Kidney tubule cell (primary cell): ENCODE measurements at regions not wholly inside any gene's neighbourhood (a gene's known extent, or its start where the extent isn't known, plus 50 kb on each side); places are given as distances from the start of the nearest gene placed in this dataset.
"Not testable (repeated sequence)": the region's sequence is repeated elsewhere in the genome, so short reads cannot be mapped to it uniquely, and the experiment has no call there.

Experiments
- DNase-seq: peaks from one replicate; pipeline ENCODE4 v3.0.0-alpha.2; 2018; ENCODE audit warnings: low spot score

DNA sequence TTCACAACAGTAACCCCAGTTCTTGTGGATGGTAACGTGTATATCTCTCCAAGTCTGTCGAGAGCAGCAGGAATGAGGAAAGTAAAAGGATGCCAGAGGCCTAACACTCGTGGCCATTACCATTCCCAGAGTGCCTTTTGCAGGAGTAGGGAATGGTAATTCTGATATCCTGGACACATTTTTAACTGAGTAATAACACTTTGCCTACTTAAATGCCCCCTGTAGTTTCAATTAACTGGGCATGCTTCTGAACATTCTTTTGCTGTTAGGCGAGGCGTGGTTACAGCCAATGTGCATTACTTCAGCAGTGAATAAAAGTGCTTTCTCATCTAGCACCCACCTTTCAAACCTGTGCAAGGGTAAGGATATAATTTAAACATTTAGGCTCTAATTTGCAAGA, 258.5 kb upstream of the ADGRL2 start:
- no peak for DNase-seq

DNA sequence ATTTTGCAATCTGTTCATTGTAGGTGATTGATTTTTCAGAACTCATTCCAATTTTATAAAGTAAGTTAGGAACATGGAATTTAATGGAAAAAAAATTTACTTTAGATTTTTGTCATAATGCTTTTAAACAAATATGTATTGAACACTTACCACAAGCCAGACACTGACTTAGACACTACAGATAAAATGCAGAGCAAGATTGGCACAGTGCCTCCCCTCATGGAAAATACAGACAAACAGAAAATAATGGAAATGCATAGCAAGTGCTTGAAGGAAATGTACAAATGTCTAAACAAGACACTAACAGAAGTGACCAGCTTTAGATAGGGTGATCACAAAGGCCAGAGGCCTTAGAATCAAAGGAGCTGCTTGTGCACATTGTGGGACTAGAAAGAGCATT, 260.5 kb upstream of the ADGRL2 start:
- DNase-seq: no peak

DNA sequence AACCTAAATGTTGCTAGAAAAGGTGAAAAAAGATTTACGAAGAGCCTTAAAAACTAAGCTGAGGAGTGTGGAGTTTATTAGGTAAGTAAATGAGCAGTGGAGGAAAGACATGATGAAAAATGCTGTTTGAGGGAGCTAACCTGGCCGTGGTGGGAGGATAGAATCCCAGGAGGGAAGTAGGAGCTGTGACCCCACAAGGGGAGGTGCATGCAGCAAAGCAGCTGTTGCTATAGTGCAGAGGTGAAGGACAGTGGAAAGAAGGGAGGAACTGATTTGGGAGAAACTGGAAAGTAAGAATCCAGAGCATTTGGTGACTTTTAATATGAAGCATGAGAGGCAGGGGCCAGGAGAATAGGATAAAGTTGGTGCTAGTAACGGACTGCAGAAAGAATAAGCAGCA, 271.7 kb upstream of the ADGRL2 start:
- DNase-seq: no peak

DNA sequence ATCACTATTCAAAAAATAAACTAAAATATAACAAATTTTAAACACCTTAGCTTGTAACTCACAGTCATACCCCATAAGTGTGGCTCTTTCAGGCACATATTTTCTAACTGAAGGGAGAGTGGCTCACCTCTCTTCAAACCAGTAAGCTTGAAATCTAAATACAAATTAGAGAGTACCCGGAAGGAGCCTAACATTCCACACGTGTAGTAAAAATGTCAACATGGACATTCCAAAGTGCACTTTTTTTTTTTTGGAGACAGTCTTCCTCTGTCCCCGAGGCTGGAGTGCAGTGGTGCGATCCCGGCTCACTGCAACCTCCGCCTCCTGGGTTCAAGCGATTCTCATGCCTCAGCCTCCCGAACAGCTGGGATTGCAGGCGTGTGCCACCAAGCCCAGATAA, 275.6 kb upstream of the ADGRL2 start:
- peak; percentile 43 for DNase-seq

DNA sequence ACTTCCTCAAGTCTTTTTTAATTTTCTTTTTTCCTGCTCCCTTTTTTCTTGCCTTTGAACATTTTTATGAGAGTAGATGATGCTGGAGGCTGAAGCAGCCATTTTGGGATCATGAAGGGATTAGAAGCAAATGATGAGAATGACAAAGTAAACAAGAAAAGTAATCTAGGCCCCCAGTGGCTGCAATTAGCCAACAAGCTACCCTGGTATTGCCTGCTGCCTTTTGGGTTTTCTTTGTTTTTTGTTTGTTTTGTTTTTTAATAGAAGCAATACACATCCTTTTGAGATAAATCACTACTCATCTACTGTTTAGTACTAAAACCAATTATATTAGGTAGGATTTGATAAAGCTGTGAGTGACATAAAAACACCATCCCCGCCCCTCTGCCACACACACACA, 280.7 kb upstream of the ADGRL2 start:
- no peak for DNase-seq

DNA sequence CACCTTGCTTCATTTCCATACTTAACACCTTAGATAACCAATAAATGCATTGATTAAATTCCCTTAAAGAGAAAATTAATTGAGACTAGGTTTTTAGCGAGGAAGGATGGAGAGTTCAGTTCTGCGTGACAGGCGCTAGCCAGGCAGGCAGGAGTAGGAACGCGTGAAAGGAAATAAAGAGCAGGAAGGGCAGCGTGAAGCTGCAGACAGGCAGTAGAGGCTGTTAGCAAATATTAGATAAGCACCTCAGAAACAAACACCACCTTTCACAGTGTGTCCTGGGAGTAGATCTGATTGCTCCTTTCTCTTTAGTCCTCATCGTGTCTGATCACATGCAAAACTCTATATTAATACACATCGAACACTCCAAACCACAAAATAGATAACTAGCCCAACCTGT, 282.7 kb upstream of the ADGRL2 start:
- DNase-seq: no peak

DNA sequence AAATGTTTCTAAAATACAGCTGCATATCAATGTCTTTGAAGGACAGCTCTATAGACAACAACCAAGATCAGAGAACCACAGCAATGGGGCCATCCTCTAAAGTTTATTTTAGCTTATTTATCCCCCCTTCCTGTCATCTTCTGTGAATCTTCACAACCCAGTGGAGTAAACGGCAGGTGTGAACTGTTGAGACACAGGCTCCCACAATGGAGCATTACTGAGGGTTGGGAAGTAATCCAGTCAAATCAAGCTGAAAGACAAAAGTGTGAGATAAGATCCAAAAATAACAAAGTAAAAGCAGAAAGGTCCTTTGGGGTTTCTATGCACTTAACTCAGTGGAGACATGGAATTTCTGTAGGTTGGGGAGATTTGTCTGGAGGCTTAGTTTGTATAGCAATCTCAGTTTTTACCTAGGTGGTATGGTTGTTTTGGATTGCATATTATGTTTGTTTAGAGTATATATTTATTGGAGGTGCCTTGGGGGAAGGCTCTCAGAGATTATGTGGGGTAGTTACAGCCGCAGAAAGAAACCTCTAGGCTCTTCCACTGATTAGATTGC, 286.9 kb upstream of the ADGRL2 start:
- no peak for DNase-seq

DNA sequence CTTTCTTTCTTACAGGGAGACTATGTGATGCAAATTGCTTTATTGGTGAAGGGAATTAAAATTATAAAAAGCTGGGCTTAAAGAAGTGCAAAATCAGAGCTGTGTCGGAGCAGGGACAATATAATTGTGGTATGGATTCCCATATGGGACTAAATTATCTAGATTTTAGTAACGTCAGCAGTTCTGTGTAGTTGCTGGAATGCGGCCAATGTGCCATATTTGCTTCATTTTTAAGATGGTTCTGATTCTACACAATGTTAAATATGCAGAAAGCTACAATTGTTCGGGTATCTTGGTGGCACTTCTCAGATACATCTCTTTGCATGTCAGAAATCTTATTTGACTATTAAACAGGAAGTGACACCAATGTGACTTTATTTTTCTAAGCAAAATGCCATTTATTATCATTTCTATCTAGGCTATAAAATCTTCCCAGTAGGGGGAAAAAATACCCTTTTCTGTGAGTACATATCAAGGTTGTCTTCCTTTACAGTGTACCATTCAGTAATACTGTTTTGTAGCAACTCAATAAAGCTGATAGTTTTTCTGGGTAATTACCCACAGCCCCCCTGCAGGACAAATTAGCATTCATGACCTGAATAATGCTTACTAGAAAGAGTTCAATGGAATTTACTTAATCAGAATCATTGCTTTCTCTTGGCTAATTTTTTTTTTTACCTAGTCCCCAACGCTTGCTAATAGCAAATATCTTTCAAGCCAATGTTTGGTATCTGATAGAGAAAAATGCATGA, 288.3 kb upstream of the ADGRL2 start:
- no peak for DNase-seq

DNA sequence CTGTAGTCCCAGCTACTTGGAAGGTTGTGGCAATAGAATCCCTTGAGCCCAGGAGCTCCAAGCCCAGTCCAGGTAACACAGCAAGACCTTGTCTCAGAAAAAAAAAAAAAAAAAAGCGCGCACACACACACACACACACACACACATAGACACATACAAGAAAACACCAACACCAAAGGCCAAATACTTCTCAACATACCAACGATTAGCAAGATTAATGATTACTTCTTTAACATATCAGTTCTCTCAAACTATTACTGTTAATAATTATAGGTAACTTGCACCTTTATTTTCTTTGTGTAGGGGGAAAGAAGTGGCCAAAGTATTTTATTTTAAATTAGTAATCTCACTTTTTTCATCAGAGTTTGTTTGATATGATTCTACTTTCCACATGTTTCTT, 289.5 kb upstream of the ADGRL2 start:
- no peak for DNase-seq

DNA sequence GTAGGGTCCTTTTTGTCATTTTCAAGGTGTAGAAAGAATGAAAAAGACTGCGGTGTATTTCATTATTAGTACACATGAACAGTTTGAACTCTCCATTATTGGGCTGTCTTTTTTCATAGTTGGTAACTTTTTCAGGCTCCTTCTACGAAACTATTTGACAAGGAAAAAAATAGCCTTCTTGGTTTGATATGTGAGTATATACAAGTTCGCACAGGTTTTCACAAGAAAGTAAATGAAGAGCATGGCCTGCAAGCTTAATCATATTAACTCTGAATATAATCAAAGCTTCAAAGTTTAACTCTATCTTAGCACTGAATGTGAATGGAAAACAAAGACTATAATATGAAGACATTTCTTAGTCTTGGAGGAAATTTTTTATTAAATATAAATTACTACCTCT, 290.0 kb upstream of the ADGRL2 start:
- DNase-seq: no peak

DNA sequence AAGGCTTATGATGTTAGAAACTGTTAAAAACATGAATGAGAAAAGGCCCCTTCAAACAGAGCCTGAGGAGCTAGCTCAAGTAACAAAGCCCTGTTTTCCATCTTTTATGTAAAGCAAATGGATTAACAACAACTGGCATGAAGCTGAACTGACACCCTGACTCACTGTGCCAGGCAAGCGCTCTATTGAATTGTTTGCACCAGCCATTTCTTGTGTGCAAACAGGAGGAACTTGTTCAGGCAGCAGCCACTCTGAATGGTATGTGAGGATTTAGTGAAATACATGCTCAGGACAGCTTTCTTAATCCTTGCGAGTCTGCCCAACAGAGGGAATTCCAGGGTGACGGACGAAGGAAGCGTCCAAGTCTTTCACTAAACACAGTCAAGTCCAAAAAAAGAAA, 291.1 kb upstream of the ADGRL2 start:
- no peak for DNase-seq

DNA sequence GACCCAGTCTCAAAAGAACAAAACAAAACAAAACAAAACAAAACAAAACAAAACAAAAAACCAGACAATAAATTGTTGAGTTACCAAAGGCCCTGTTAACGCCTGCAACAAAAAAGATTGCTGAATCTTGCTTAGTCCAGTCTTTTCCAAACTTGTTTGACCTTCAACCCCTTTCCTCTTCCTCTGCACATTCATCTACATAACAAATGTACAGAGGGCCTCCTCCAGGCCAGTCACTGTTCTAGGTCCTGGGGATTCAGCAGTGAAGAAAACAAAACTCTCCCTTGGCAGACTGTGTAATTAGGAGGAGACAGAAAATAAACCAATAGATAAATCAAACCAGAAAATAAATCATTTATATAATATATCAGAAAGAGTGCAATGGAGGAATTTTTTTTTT, 294.0 kb upstream of the ADGRL2 start:
- DNase-seq: no peak

DNA sequence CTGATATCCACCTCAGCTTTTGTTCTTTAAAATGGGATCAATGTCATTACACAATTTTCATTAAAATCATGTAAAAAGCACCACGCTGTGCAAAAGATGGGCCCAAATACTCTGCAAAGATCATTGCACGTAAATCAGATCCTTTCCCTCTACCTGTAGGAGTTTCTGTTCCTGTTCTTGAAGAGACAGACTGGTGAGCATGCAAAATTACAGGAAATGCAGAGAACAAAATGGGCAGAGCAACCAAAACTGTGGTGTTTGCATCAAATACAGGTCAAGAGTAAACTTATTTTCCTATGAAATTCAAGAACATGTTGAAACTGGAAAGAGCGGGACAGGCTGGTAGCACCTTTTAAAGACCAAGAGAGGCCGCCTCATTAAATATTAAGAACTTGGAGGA, 294.9 kb upstream of the ADGRL2 start:
- DNase-seq: no peak

DNA sequence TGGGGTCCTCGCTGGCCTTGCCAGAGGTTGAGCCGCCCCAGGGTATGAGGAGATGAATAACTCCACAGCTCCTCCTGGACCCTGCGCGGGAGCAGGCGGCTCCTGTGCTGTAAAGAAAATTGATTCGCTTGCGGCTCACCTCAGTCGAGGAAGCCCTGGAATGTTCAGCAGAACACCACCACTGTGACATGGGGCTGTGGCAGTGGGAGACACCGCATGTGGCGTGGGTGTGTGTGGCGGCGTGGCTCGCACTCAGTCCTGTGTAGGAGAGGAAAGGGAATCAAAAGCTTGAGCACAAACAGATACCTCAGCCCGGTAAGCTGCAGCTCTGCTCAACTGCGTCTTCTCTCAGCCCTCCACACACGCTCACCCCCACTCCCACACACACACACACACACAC, 295.9 kb upstream of the ADGRL2 start:
- not testable (repeated sequence) for DNase-seq

DNA sequence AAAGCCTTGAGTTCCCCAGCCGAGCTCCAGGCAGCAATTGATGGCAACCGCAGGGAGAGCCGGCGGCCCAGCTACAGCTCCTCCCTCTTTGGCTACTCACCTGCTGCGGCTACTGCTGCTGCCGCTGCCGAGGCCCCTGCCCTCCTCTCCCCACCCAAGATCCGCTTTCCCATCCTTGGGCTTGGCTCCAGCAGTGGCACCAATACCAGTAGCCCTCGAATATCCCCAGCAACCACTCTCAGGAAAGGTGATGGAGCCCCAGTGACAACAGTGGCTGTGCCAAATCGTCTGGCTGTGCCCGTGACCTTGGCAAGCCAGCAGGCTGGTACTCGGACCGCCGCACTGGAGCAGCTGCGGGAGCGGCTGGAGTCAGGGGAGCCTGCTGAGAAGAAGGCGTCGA, 298.0 kb upstream of the ADGRL2 start:
- not testable (repeated sequence) for DNase-seq

DNA sequence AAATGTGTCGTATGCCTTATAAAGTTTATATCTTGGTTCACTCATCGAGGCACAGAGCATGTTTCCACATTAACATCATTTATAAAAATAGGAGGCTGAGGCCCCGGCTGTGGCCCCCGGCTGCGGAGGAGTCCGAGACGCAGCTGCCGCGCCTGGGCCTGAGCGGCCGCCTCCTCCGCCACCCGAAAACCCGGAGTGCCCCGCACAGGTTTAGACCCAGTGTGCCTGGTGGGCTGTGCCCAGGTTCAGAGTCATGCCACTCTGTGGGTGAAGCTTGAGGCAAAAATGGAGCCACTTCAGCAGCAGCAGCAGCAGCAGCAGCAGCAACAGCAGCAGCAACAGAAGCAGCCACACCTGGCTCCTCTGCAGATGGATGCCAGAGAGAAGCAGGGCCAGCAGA, 299.2 kb upstream of the ADGRL2 start:
- not testable (repeated sequence) for DNase-seq

DNA sequence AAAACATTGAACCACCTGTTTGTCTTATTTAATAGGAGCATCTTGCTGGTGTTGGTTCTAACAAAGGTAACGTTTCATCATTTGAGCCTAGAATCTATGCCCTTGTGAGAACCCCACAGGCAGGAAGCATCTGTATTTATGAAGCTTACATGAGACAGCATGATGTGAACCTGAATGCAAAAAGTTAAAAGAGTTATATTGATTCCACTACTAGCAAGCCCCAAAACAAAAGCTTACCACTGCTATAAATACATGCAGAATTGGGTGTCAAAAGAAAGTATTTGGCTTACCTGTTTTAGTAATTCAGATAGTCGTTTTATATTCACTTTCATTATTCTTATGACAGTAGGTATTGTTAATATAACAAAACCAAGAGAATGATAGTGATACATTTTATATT, 301.2 kb upstream of the ADGRL2 start:
- DNase-seq: no peak

DNA sequence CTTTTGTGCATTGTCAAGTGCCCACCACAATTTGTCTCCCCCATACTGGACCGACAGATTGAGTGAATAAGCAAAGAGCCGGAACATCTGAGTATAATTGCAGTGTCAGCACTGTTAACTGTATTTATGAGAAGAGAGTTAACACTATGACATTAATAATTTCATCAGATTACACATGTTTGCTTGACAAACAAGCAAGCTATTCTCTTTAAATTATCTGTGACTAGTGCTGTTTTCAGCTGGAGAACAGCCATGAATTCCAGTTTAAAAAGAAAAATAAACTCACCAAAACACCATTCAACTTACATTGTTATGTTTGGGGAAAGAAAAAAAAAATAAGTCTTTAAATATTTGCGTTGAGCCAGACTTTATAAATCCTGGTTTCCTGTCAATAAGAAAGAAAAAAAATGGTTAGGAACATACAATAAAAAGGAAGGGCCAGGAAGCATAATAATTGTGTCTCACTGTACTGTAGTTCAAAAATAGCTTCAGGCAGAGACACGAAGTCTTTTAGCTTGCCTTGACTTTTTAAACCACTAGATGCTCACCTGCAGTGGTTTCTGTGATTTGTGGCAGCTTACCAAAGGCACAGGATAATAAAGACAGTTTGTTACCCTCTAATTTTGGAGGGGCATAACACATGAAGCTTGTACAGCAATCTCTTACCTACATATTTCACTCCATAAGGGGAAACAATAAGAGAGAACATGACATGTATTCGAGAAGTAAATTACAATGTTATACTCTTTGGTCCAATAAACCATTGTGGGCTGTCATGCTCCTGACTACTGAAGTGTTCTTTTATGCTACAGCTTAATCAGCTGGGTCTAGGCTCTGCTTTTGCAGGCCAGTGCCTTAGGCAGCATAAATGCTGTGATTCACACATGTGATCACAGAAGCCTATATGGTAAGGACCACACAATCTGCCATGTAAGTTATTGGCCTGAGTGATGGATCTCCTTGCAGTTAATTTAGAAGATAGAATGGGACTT, 302.0 kb upstream of the ADGRL2 start:
- DNase-seq: no peak

DNA sequence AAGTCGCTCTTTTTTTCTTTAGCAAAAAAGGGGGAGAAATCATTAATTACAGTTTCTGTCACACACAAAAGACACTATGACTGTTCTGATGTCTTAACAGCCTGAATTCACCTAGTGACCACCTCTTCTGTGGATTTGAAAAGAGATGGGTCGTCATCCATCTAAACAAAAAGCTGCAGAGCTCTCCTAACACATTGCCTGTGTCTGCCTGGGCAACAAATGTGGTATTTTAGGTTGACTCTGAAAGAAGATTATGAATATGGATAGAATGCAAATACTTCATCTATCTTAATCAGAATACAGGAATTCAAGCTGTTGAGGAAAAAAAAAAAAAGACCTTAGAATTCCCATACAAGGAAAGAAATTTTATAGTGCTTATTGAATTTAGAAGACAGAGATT, 304.4 kb upstream of the ADGRL2 start:
- no peak for DNase-seq

DNA sequence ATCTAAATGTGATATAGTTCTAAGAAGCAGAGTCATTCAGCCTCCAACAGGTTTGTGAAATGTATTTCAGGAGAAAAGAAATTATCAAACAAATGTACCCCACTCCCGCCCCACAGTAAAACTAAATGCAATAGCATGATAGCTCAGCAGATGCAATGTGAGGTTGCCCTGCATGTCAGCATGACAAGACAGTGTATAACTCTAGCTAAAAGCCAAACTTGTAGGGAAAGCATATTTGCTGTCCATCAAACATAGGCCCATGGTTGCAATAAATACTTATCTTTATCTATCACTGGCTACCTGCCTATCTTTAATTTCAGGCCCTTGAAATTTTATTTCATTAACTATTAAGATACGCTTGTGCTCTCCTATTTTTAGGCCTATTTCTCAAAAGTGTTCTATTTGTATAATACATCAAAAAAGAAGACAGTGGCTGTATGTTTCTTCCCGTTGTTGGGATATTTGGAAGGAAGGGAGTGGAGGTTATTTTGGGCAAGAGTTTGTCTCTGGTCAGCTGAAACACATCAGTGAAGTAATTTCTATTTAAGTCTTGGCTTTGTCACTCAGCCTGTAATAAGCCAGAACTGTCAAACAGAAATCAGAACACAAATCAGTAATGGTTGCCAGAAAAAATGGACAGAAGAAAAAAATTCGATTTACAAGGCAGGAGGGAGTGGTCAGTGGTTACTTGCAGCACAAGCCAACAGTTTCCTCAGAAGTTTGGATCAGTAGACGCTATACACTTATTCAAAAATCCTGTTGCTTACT, 307.4 kb upstream of the ADGRL2 start:
- no peak for DNase-seq

DNA sequence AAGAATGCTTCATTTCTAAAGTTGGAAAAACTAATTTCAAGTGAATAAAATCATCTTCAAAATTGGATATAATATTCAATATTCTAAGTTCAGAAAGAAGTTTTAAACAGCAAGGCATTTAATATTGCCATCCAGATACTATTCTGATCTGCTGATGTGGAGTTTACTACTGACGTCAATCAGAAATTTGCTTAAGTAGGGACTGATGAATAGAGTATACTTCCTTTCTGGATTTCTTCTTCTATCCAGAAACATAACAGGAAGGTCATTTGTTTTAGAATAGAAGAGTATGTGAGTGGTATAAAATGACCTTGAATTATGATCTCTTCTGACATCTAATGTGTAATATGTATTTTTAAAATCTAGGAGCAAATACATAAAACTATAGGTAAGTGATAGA, 308.1 kb upstream of the ADGRL2 start:
- no peak for DNase-seq

DNA sequence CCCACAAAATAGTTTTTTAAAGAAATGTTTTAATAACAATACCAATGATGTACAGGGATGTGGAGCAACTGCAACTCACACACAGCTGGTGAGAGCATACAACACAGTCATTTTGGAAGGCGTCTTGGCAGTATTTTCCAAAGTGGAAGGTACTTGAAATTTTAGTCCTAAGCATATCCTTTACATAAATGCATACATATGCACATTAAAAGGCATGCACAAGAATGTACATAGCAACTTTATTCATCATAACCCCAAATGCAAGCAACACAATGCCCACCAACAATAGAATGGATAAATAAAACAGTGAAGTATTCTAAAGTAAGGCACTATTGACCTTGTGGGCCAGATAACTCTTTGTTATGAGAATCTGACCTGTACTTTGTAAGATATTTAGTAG, 310.1 kb upstream of the ADGRL2 start:
- no peak for DNase-seq
